Activated naive CD4-positive, alpha-beta T cell treated with anti-CD3 and anti-CD28 coated beads, Interleukin-2, amount 50 U/mL, for 24 hours (primary cell): ENCODE measurements at regions not wholly inside any gene's neighbourhood (a gene's known extent, or its start where the extent isn't known, plus 50 kb on each side); places are given as distances from the start of the nearest gene placed in this dataset.
"Not testable (repeated sequence)": the region's sequence is repeated elsewhere in the genome, so short reads cannot be mapped to it uniquely, and the experiment has no call there.

Experiments
- H3K27ac Mint-ChIP-seq: one replicate; pipeline ENCODE4 v1.8.0; 2021; ENCODE audit warnings: mild to moderate bottlenecking, mixed read lengths
- H3K27me3 Mint-ChIP-seq: one replicate; pipeline ENCODE4 v1.8.0; 2021; ENCODE audit warnings: mixed read lengths
- H3K36me3 Mint-ChIP-seq: one replicate; pipeline ENCODE4 v1.8.0; 2021; ENCODE audit warnings: mixed read lengths
- H3K4me1 Mint-ChIP-seq: one replicate; pipeline ENCODE4 v1.8.0; 2021; ENCODE audit warnings: mixed read lengths
- H3K4me3 Mint-ChIP-seq: one replicate; pipeline ENCODE4 v1.8.0; 2021; ENCODE audit warnings: mild to moderate bottlenecking, mixed read lengths
- H3K9me3 Mint-ChIP-seq: one replicate; pipeline ENCODE4 v1.8.0; 2021; ENCODE audit warnings: mixed read lengths

- Mint-ChIP-seq H3K4me1 (no peaks in the 10 kb centered on the region), H3K27ac (no peak overlapping the region), H3K4me3 (no peak overlapping the region), H3K27me3 (no peaks in the 10 kb centered on the region), H3K36me3 (no peaks in the 10 kb centered on the region), H3K9me3 (peaks cover 5% of the 10 kb centered on the region)
Measured at GRCh38 chr16:60815033-60815432, 1221.2 kb downstream of the CDH8 start.

GRCh38 chr16:60811657-60812056 is 1224.6 kb downstream of the CDH8 start:
- Mint-ChIP-seq H3K9me3 (peaks cover 11% of the 10 kb centered on the region), H3K36me3 (no peaks in the 10 kb centered on the region), H3K4me3 (no peak overlapping the region), H3K27ac (no peak overlapping the region), H3K27me3 (no peaks in the 10 kb centered on the region), H3K4me1 (no peaks in the 10 kb centered on the region)

GRCh38 chr16:60811051-60811608 is 1225.1 kb downstream of the CDH8 start:
- H3K4me3 Mint-ChIP-seq: no peak overlapping the region
- no peaks in the 10 kb centered on the region for H3K4me1 Mint-ChIP-seq
- peaks cover 13% of the 10 kb centered on the region for H3K9me3 Mint-ChIP-seq
- H3K27ac Mint-ChIP-seq: no peak overlapping the region
- no peaks in the 10 kb centered on the region for H3K27me3 Mint-ChIP-seq
- H3K36me3 Mint-ChIP-seq: no peaks in the 10 kb centered on the region

- H3K27ac Mint-ChIP-seq: no peak overlapping the region
- H3K36me3 Mint-ChIP-seq: no peaks in the 10 kb centered on the region
- H3K9me3 Mint-ChIP-seq: peaks cover 17% of the 10 kb centered on the region
- no peaks in the 10 kb centered on the region for H3K27me3 Mint-ChIP-seq
- H3K4me3 Mint-ChIP-seq: no peak overlapping the region
- H3K4me1 Mint-ChIP-seq: no peaks in the 10 kb centered on the region
Measured at GRCh38 chr16:60810250-60810649, 1226.0 kb downstream of the CDH8 start.

- H3K27me3 Mint-ChIP-seq: no peaks in the 10 kb centered on the region
- H3K36me3 Mint-ChIP-seq: no peaks in the 10 kb centered on the region
- no peaks in the 10 kb centered on the region for H3K4me1 Mint-ChIP-seq
- H3K4me3 Mint-ChIP-seq: no peak overlapping the region
- H3K27ac Mint-ChIP-seq: no peak overlapping the region
- H3K9me3 Mint-ChIP-seq: peaks cover 24% of the 10 kb centered on the region
Measured at GRCh38 chr16:60792437-60792836, 1243.8 kb downstream of the CDH8 start.

GRCh38 chr16:60788631-60789030 is 1247.6 kb downstream of the CDH8 start:
- H3K4me1 Mint-ChIP-seq: no peaks in the 10 kb centered on the region
- no peaks in the 10 kb centered on the region for H3K36me3 Mint-ChIP-seq
- peaks cover 23% of the 10 kb centered on the region for H3K9me3 Mint-ChIP-seq
- no peak overlapping the region for H3K4me3 Mint-ChIP-seq
- H3K27me3 Mint-ChIP-seq: no peaks in the 10 kb centered on the region
- H3K27ac Mint-ChIP-seq: no peak overlapping the region

GRCh38 chr16:60776281-60776680 is 1260.0 kb downstream of the CDH8 start:
- Mint-ChIP-seq H3K4me1 (no peaks in the 10 kb centered on the region), H3K27ac (no peak overlapping the region), H3K27me3 (no peaks in the 10 kb centered on the region), H3K9me3 (peaks cover 23% of the 10 kb centered on the region), H3K36me3 (no peaks in the 10 kb centered on the region), H3K4me3 (no peak overlapping the region)

GRCh38 chr16:60771138-60771537 is 1265.1 kb downstream of the CDH8 start:
- H3K27me3 Mint-ChIP-seq: no peaks in the 10 kb centered on the region
- H3K9me3 Mint-ChIP-seq: peaks cover 19% of the 10 kb centered on the region
- H3K4me1 Mint-ChIP-seq: no peaks in the 10 kb centered on the region
- H3K36me3 Mint-ChIP-seq: no peaks in the 10 kb centered on the region
- H3K27ac Mint-ChIP-seq: no peak overlapping the region
- no peak overlapping the region for H3K4me3 Mint-ChIP-seq

GRCh38 chr16:60770384-60770783 is 1265.9 kb downstream of the CDH8 start:
- H3K4me3 Mint-ChIP-seq, H3K36me3 Mint-ChIP-seq, H3K27ac Mint-ChIP-seq, H3K27me3 Mint-ChIP-seq, H3K4me1 Mint-ChIP-seq: not testable (repeated sequence)
- peaks cover 19% of the 10 kb centered on the region for H3K9me3 Mint-ChIP-seq

- peaks cover 5% of the 10 kb centered on the region for H3K9me3 Mint-ChIP-seq
- H3K36me3 Mint-ChIP-seq: no peaks in the 10 kb centered on the region
- no peaks in the 10 kb centered on the region for H3K27me3 Mint-ChIP-seq
- no peak overlapping the region for H3K27ac Mint-ChIP-seq
- H3K4me3 Mint-ChIP-seq: no peak overlapping the region
- no peaks in the 10 kb centered on the region for H3K4me1 Mint-ChIP-seq
Measured at GRCh38 chr16:60763869-60764268, 1272.4 kb downstream of the CDH8 start.

- no peaks in the 10 kb centered on the region for H3K27me3 Mint-ChIP-seq
- no peaks in the 10 kb centered on the region for H3K4me1 Mint-ChIP-seq
- no peaks in the 10 kb centered on the region for H3K9me3 Mint-ChIP-seq
- H3K27ac Mint-ChIP-seq: no peak overlapping the region
- H3K4me3 Mint-ChIP-seq: no peak overlapping the region
- H3K36me3 Mint-ChIP-seq: no peaks in the 10 kb centered on the region
Measured at GRCh38 chr16:60755907-60756306, 1280.3 kb downstream of the CDH8 start.

- H3K27ac Mint-ChIP-seq: no peak overlapping the region
- H3K27me3 Mint-ChIP-seq: no peaks in the 10 kb centered on the region
- no peaks in the 10 kb centered on the region for H3K4me1 Mint-ChIP-seq
- no peak overlapping the region for H3K4me3 Mint-ChIP-seq
- H3K36me3 Mint-ChIP-seq: no peaks in the 10 kb centered on the region
- H3K9me3 Mint-ChIP-seq: peaks cover 20% of the 10 kb centered on the region
Measured at GRCh38 chr16:60748366-60748765, 1287.9 kb downstream of the CDH8 start.

GRCh38 chr16:60744198-60744597 is 1292.0 kb downstream of the CDH8 start:
- Mint-ChIP-seq H3K9me3 (peaks cover 27% of the 10 kb centered on the region), H3K4me1 (no peaks in the 10 kb centered on the region), H3K27ac (no peak overlapping the region), H3K4me3 (no peak overlapping the region), H3K36me3 (no peaks in the 10 kb centered on the region), H3K27me3 (no peaks in the 10 kb centered on the region)

- Mint-ChIP-seq H3K27ac (no peak overlapping the region), H3K9me3 (peaks cover 11% of the 10 kb centered on the region), H3K27me3 (no peaks in the 10 kb centered on the region), H3K4me1 (no peaks in the 10 kb centered on the region), H3K36me3 (no peaks in the 10 kb centered on the region), H3K4me3 (no peak overlapping the region)
Measured at GRCh38 chr16:60741810-60742209, 1294.4 kb downstream of the CDH8 start.

- peaks cover 7% of the 10 kb centered on the region for H3K9me3 Mint-ChIP-seq
- H3K4me3 Mint-ChIP-seq: no peak overlapping the region
- H3K4me1 Mint-ChIP-seq: no peaks in the 10 kb centered on the region
- no peak overlapping the region for H3K27ac Mint-ChIP-seq
- H3K27me3 Mint-ChIP-seq: no peaks in the 10 kb centered on the region
- no peaks in the 10 kb centered on the region for H3K36me3 Mint-ChIP-seq
Measured at GRCh38 chr16:60739737-60740683, 1296.2 kb downstream of the CDH8 start.

- Mint-ChIP-seq H3K9me3 (peaks cover 10% of the 10 kb centered on the region), H3K4me1 (no peaks in the 10 kb centered on the region), H3K4me3 (no peak overlapping the region), H3K27ac (no peak overlapping the region), H3K36me3 (no peaks in the 10 kb centered on the region), H3K27me3 (no peaks in the 10 kb centered on the region)
Measured at GRCh38 chr16:60731329-60732050, 1304.7 kb downstream of the CDH8 start.
